NCI-H524 (cell line): ENCODE measurements at regions not wholly inside any gene's neighbourhood (a gene's known extent, or its start where the extent isn't known, plus 50 kb on each side); places are given as distances from the start of the nearest gene placed in this dataset.

Experiments used
- DNase-seq, 2 experiments: peaks; one replicate each; lab custom pipeline; 2025; lab: John Stamatoyannopoulos, UW

DNA sequence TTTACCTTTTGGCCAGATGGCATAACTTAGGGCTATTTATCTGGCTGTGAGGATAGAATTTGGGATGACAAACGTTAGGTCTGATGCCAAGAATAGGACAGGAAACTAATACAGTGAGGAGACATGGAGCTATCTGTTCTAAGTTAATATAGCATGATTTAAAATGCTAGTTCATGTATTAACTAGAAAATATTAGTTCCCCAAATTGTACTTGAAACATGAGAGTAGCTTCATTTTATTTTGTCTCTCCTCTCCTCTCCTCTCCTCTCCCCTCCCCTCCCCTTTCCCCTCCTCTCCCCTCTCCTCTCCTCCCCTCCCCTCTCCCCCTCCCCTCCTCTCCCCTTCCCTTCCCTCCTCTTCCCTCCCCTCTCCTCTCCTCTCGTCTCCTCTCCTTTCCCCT, 101.1 kb upstream of the MYO16 start:
- DNase-seq: no peak

DNA sequence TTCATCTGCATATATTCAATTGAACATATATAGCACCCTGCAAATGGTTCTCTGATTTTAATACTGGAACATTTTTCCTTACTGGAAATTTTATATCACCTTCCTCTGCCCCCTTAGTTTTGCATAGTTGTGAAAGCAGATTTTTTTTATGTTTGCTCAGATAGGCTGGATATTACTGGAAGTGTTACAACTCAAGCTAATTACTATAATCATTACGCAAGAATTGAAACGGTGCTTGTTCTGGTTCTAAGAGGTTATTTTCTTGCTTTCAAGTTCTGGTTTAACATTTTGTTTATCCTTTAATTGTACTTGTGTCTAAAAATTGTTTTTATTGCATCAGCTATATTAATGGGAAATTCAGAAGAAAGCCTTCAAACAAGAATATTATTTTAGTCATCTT, 95.6 kb upstream of the MYO16 start:
- DNase-seq: no peak

DNA sequence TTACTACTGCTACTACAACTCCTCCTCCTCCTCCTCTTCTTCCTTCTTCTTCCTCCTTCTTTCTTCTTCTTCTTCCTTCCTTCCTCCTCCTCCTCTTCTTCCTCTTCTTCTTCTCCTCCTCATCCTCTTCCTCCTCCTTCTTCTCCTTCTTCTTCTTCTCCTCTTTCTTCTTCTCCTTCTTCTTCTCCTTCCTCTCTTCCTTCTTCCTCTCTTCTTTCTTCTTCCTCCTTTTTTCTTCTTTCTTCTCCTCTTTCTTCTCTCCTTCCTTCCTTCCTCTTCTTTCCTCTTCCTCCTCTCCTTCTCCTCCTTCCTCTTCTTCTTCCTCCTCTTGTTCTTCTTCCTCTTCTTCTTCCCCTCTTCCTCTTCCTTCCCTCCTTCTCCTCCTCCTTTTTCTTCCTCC, 94.7 kb upstream of the MYO16 start:
- DNase-seq: no peak

DNA sequence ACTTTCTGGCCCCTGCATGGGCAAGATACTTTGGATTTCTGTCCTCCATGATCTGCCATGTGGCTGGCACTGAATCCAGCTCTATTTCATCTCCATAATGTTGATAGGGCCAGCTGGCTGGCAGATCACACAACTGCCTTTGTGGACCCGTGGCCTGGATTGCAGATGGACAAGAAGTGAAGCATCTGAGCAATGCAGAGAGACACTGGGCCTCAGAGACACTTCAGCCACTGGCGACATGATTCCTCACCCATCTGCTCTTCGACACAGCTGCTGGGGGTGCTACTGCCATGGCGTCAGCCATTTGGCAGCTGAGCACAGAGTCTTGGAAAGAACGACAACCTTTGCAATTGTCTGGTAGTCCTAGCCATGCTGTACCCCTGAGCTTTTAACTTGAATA, 79.5 kb upstream of the MYO16 start:
- DNase-seq: peak; percentile 78 to 90

DNA sequence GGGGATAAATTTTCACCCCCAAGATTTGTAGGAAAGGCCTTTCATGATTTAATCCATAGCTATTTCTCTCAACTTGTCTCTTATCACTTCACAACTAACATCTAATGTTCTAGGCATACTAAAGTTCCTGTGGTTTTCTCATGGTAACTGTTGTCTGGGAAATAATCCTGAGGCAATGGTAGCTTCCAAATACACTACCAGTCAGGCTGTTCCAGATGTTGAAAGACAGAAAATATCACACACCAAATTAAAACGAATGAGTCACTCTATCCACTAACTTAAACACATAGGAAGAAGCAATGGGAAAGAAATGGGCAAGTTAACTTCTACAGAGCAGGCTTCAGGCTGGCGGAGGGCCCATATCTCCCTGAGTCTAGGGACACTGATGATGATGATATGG, 77.7 kb upstream of the MYO16 start:
- no peak for DNase-seq

DNA sequence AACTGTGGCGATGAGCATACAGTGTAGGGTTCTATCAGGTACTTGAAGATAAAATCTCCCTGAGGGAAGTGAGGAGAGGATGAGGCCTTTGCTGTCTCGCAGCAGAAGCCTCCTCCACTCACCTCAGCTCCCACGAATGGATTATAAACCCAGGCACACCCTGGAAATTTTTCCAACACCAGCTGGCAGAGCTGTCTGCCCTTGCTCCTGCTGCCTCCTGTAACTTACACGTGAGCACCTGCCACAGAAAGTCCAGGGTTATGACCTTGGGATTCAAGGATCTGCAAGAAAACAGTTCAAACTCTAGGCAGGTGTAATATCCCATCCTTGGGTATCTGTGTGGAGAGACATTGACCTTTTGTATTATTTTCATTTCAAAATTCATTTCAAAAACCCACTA, 70.9 kb upstream of the MYO16 start:
- DNase-seq: peak; percentile 23 to 66

DNA sequence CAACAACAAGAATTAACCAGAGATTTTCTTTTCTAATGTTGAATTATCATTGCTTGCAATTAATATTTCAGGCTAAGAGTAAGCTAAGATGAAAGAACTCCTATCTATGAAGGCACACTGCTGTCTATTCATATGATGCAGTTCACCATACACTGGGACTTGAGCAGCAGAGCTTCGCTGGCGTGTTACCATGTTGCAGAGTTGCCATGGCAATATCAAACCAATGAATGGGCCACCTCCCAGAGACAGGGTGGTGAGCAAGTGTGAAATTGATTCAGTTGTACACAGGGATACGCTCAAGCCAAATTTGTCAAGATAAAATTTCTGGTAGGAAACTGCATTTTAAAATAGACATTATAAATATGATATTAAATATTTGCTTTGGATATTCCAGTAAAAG, 69.3 kb upstream of the MYO16 start:
- DNase-seq: peak in 1 of 2 experiments; percentile 36

DNA sequence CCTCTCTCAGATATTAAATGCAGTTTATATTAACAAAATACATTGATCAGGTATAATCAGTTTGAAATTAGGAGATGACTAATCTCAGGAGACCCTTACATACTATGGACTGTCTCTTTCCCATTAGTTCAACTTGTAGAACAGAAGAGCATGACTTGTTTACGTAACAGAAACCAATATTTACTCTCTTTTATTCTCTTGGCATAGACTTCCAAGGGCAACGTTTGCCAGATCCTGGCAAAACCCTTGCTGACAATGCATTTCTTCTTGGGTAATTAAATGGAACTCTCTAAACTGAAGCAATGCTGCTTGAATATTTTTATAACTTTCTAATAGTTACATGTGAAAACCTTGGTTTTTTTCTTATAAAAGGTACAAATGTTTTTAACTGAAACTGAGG, 68.3 kb upstream of the MYO16 start:
- DNase-seq: no peak

DNA sequence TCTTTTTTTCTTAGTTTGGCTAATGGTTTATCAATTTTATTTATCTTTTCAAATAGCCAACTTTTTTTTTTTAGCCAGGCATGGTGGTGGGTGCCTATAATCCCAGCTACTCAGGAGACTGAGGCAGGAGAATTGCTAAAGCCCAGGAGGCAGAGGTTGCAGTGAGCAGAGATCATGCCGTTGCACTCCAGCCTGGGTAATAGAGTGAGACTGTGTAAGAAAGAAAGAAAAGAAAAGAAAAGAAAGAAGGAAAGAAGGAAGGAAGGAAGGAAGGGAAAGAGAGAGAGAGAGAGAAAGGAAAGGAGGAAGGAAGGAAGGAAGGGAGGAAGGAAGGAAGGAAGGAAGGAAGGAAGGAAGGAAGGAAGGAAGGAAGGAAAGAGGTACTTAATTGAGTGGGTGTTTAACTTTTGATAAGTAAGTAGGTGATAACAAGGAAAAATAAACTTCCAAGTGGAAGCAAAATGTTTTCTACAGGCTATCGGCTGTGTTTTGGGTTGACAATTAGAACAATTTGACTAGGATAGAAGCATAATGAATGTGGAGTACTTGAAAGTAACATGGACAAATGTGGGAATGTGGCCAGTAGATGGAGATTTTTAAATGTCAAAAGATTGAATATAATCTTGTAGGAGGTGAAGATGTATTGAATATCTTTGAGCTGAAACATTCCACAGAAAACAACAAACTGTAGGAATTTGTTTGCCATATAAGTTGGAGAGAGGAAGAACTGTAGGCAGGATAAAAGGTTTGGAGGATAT, 62.8 kb upstream of the MYO16 start:
- no peak for DNase-seq

DNA sequence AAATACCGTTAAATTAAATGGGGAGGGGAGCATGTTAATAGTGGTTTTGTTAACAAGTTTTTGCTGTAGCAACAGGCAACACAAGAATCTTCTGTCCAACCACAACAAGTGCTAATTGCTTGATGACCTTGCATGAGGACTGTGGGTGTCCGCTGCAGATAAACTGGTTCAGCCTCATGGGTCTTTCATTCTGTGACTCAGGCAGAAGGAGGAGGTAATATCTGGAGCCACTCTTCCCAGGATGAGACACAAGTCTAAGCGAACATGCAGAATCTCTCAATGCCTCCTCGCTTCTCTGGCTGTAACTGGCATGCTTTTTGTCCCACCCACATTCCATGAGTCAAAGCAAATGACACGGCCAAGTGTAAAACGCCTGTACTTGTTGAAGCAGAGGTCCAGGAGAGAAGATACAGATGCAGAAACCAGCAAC, 56.6 kb upstream of the MYO16 start:
- no peak for DNase-seq

DNA sequence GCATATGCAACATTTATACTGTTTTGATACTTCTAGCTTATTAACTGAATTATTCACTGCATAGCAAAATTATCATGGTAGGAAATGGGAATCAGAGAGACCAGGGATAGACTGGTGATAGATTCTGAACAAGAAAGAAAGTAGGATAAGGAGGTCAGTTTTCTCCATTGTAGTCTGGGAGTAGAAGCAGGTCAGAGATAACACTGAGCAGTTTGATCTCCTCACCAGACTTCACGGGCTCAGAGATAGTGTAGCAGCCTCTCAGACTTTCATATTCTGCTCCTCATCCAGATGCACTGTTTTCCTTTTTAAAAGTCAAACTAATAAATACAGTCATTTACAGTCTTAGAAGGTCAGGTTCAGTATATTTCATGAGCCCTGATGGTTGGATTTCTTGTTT, 56.0 kb upstream of the MYO16 start:
- DNase-seq: no peak

DNA sequence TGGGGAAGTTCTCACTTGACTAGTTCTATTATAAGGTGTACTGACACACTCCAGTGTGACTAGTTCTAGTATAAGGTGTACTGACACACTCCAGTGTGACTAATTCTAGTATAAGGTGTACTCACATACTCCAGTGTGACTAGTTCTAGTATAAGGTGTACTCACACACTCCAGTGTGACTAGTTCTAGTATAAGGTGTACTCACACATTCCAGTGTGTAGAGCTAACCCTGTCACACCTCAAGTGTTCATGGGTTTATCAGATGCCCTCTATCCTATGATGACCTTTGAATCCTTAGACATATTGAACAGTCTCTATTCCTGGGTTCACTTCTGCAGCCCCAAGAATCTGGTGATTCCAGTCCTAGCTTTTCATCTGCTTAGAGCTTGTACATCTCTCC, 54.6 kb upstream of the MYO16 start:
- no peak for DNase-seq

DNA sequence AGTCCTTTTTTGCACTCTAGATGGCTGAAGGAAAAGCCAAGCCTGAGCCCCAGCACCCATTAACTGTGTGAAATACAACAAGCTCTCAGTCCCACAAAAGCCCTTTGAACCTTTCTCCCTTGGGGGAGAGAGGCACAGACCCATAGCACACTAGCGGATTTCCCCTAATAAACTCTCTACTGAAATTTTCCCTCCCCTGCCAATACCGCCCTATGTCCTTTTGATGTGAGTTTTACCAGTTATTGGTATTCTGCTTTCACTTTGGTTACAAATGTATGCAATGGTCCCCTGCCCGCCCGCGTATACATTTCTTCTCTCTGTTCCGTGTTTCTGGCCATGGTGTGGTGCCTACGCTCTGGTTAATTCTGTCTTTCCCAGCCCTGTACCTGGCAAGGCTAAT, 54.0 kb upstream of the MYO16 start:
- DNase-seq: no peak
